ENCODE measurements at regions not wholly inside any gene's neighbourhood (a gene's known extent, or its start where the extent isn't known, plus 50 kb on each side); places are given as distances from the start of the nearest gene placed in this dataset.

DNA sequence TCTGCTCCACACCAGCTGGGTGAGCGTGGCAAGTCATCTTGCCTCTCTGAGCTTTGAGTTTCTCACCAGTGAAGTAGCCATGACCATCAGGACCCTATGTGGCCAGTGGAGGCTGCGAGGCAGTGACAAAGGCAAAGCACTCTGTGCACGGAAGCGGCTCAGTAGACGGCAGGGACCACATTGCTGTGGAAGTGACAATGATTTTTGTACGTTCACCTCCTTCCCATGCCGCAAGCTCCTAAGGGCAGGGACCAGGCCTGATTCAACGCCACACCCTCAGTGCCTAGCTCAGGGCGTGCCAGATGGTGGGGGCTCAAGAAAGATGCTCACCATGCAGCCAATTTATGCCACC is 210.5 kb downstream of the MATN1 start:
- DNase-seq (ENCODE audit: low spot score in 2 of 2): no peak
- Histone ChIP-seq H3K27me3 (no peaks in the 10 kb centered on the region), H3K36me3 (no peaks in the 10 kb centered on the region), H3K27ac (no peak overlapping the region), H3K4me1 (no peaks in the 10 kb centered on the region), H3K4me3 (no peak overlapping the region), H3K9me3 (no peaks in the 10 kb centered on the region)
- 91 to 92% methylated on average over 9 of the region's 9 CpGs for WGBS, 2 donors
- TF ChIP-seq, protein P1, sequence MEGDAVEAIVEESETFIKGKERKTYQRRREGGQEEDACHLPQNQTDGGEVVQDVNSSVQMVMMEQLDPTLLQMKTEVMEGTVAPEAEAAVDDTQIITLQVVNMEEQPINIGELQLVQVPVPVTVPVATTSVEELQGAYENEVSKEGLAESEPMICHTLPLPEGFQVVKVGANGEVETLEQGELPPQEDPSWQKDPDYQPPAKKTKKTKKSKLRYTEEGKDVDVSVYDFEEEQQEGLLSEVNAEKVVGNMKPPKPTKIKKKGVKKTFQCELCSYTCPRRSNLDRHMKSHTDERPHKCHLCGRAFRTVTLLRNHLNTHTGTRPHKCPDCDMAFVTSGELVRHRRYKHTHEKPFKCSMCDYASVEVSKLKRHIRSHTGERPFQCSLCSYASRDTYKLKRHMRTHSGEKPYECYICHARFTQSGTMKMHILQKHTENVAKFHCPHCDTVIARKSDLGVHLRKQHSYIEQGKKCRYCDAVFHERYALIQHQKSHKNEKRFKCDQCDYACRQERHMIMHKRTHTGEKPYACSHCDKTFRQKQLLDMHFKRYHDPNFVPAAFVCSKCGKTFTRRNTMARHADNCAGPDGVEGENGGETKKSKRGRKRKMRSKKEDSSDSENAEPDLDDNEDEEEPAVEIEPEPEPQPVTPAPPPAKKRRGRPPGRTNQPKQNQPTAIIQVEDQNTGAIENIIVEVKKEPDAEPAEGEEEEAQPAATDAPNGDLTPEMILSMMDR (IDR thresholded peaks at IDR 0.05): no peak
- no peak for TF ChIP-seq EP300 (IDR thresholded peaks at IDR 0.05)
- no peak for TF ChIP-seq POLR2A (IDR thresholded peaks at IDR 0.05)

DNA sequence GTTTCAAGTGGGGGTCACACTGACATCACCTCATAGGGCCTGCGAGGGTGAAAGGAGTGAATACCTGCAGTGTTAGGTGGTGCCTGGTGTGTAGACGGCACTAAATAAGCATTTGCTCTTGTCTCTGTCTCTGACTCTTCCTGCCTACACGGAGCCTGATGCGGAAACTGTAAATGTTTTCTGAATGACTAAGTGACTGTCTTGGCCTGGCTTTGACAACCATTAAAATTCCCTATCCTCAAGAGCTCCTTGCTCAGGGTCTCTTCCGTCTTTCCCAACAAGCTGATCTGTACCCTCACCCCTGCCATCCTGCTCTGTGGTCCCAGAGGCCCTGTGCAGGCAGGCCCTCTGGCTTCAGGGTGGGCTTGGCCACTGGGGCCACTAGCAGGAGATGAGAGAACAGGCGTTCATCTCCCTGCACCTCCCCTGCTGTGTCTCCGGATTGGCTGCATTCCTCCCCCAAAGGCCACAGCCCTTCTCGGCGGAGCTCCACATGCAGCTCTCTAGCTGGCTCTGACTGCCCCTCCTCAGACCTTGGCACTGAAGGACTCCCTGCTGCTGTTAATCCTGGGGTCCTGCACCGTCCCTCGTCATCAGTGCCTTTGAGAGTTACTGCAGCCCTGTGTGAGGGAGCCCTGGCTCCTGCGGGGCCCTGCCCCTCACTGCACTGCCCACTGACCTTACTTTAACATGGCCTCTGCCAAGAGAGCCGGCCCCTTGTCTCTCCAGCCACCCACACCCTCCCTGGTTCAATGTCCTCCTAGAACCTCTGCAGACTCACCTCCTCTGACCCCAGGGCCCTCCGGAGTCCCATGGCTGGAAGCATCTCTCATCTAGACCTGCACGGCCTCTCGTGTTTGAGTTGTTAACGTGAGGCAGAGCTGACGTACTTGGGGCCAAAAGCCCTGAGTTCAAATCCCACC is 211.1 kb downstream of the MATN1 start:
- DNase-seq (ENCODE audit: low spot score in 2 of 2): no peak
- Histone ChIP-seq H3K4me1 (no peaks in the 10 kb centered on the region), H3K27me3 (no peaks in the 10 kb centered on the region), H3K9me3 (no peaks in the 10 kb centered on the region), H3K27ac (no peak overlapping the region), H3K36me3 (no peaks in the 10 kb centered on the region), H3K4me3 (no peak overlapping the region)
- TF ChIP-seq POLR2A (IDR thresholded peaks at IDR 0.05) (no peak), EP300 (IDR thresholded peaks at IDR 0.05) (no peak)
- TF ChIP-seq, protein P1 (IDR thresholded peaks at IDR 0.05): no peak
- 42 to 50% methylated on average over 17 of the region's 18 CpGs for WGBS, 2 donors

DNA sequence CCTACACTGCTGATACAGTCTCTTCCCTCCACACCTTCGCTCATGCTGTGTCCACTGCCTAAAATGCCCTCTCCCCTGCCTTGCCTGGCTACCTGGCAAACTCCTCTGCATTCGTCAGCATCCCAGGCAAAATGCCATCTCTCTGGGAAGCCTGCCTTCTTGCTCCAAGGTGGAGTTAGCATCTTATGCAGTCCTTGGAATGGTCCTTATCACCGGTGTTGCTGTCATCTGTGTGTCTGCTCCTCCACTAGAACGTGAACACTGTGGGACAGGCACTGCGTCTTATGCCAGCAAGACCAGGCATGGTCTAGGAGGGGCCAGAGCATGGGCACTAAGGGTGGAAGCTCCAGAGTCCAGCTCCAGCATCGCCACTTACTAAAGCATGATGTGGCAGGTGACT is 211.8 kb downstream of the MATN1 start:
- DNase-seq (ENCODE audit: low spot score in 2 of 2): no peak
- Histone ChIP-seq H3K9me3 (no peaks in the 10 kb centered on the region), H3K27me3 (no peaks in the 10 kb centered on the region), H3K4me1 (no peaks in the 10 kb centered on the region), H3K27ac (no peak overlapping the region), H3K36me3 (no peaks in the 10 kb centered on the region), H3K4me3 (no peak overlapping the region)
- WGBS, 2 donors: 83% methylated on average over 6 of the region's 6 CpGs
- TF ChIP-seq EP300 (IDR thresholded peaks at IDR 0.05) (no peak), POLR2A (IDR thresholded peaks at IDR 0.05) (no peak)
- TF ChIP-seq, protein P1 (IDR thresholded peaks at IDR 0.05): no peak

DNA sequence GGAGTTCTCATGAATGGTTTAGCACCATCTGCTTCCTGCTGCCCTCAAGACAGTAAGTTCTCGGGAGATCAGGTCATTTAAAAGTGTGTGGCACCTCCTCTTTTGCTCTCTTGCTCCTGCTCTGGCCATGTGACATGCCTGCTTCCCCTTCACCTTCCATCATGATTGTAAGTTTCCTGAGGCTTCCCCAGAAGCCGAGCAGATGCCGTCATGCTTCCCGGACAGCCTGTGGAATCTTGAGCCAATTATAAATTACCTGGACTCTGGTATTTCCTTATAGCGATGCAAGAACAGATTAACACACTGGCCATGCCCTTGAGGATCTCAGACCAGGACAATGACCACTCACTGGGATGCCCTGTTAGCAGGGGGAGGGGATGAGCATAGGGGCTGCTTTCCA is 212.3 kb downstream of the MATN1 start:
- Histone ChIP-seq H3K27me3 (no peaks in the 10 kb centered on the region), H3K36me3 (no peaks in the 10 kb centered on the region), H3K9me3 (no peaks in the 10 kb centered on the region), H3K4me3 (no peak overlapping the region), H3K4me1 (no peaks in the 10 kb centered on the region), H3K27ac (no peak overlapping the region)
- TF ChIP-seq EP300 (IDR thresholded peaks at IDR 0.05) (no peak), POLR2A (IDR thresholded peaks at IDR 0.05) (no peak)
- TF ChIP-seq, protein P1 (IDR thresholded peaks at IDR 0.05): no peak
- no peak for DNase-seq (ENCODE audit: low spot score in 2 of 2)
- WGBS, 2 donors: 81 to 87% methylated on average over 5 of the region's 5 CpGs

DNA sequence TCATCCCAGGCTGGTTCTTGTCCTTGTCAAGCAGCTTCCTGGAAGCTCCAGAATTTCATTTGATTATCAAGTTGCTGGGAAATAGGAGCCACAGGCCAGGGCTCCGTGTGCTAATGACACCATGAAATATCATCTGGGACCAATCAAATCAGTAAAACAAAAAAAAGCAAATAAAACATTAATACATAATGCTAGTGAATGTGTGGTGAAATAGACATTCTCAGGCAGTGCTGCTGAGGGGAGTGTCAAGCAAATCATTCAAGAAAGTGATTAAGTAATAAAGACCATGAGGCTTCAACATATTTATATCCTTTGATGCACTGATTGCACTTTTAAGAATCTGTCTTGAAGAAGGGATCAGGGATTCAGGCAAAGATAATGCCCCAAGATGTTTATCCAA is 213.7 kb downstream of the MATN1 start:
- H3K9me3 ChIP-seq: no peaks in the 10 kb centered on the region
- no peaks in the 10 kb centered on the region for H3K4me1 ChIP-seq
- no peak for DNase-seq (ENCODE audit: low spot score in 2 of 2)
- no peak overlapping the region for H3K27ac ChIP-seq
- TF ChIP-seq, protein P1 (IDR thresholded peaks at IDR 0.05): no peak
- TF ChIP-seq EP300 (IDR thresholded peaks at IDR 0.05) (no peak), POLR2A (IDR thresholded peaks at IDR 0.05) (no peak)
- H3K4me3 ChIP-seq: no peak overlapping the region
- WGBS, 2 donors: 30 to 37% methylated on average over 1 of the region's 1 CpG
- H3K27me3 ChIP-seq: no peaks in the 10 kb centered on the region
- H3K36me3 ChIP-seq: no peaks in the 10 kb centered on the region
